RWPE1 (cell line): ENCODE measurements at regions not wholly inside any gene's neighbourhood (a gene's known extent, or its start where the extent isn't known, plus 50 kb on each side); places are given as distances from the start of the nearest gene placed in this dataset.

Experiments used
- CTCF ChIA-PET: fragments of 350-600 bp; sonication (Branson Sonifier 250); formaldehyde crosslinking; extraction: SDS; loops from one replicate; lab custom pipeline; 2021; lab: Yijun Ruan, JAX
- POLR2A ChIA-PET: fragments of 400-600 bp; formaldehyde crosslinking; extraction: SDS; loops from one replicate; lab custom pipeline; 2020; ENCODE audit warnings: antibody characterized with exemption; ENCODE audit not compliant: low non-redundant PET; lab: Yijun Ruan, JAX
- DNase-seq: peaks from one replicate; pipeline ENCODE4 v3.0.0; 2012; ENCODE audit warnings: low spot score
- H3K27ac ChIP-seq: fragments of 450-650 bp; 2 replicates; pipeline ENCODE4 v1.5.1; 2017
- TF ChIP-seq, protein P1 (sequence below): fragments of 450-650 bp; conservative IDR thresholded peaks from 2 replicates; pipeline ENCODE4 v1.5.1; 2017; ENCODE audit warnings: low read depth, mild to moderate bottlenecking

DNA sequence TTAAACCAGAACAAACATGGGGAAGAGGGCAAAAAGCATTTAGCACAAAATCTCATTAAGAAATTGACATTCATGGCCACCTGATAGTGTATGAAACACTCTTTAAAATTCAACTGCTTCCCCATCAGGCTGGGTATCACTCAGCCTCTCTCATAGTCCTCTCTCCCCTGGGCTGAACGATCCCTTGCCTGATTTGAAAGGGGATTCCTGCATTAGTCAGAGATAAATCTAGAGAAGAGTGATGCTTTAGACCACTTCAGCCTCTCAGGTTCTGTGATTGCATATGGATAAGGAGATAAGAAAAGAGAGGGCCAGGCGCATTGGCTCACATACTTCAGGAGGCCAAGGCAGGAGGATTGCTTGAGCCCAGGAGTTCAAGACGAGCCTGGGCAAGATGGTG is 280.0 kb downstream of the SOX9 start:
- no peak for DNase-seq
- TF ChIP-seq, protein P1, sequence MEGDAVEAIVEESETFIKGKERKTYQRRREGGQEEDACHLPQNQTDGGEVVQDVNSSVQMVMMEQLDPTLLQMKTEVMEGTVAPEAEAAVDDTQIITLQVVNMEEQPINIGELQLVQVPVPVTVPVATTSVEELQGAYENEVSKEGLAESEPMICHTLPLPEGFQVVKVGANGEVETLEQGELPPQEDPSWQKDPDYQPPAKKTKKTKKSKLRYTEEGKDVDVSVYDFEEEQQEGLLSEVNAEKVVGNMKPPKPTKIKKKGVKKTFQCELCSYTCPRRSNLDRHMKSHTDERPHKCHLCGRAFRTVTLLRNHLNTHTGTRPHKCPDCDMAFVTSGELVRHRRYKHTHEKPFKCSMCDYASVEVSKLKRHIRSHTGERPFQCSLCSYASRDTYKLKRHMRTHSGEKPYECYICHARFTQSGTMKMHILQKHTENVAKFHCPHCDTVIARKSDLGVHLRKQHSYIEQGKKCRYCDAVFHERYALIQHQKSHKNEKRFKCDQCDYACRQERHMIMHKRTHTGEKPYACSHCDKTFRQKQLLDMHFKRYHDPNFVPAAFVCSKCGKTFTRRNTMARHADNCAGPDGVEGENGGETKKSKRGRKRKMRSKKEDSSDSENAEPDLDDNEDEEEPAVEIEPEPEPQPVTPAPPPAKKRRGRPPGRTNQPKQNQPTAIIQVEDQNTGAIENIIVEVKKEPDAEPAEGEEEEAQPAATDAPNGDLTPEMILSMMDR, result no peak
- ChIA-PET POLR2A (no interaction called here), CTCF (no interaction called here)
- H3K27ac ChIP-seq, result no peak overlapping the region

DNA sequence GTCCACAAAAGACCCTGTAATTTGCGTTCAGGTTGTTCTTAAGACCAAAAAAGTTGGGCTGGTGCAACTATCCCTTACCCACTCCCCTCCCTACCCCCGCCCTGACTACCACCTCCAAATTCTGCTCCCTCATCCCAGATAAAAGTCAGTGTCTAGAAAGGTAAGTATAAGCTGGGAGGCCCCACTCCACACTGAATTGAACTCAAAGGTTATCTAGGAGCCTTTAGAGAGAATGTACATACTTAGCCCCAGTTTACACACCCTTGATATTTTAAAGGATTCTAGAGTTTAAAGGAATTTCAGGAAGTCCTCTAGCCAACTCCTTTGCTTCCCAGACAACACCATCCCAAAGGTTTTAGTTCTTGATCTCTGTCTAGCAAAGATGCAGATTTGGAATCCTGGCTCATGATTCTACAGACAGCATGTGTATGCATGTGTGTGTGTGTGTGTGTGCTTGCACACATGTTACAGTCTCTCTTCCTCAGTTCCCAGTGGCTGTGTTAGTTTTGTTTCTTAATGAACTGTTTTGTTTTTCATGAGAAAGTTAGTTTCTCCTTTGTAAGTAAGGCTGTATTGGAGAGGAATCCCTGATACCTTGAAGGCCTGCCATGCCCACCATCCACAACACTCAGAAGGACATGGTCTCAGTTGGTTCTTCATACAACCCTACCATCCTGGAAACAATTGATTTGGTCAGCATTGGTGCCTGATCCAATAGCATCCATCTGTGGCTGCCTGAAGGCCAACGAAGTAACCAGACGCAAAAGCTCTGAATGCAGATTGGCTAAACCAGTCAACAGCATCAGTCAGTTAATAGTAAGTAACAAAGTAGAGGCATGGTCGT is 281.3 kb downstream of the SOX9 start:
- DNase-seq, result no peak
- TF ChIP-seq, protein P1, result no peak
- ChIA-PET POLR2A (no interaction called here), CTCF (no interaction called here)
- no peak overlapping the region for H3K27ac ChIP-seq

DNA sequence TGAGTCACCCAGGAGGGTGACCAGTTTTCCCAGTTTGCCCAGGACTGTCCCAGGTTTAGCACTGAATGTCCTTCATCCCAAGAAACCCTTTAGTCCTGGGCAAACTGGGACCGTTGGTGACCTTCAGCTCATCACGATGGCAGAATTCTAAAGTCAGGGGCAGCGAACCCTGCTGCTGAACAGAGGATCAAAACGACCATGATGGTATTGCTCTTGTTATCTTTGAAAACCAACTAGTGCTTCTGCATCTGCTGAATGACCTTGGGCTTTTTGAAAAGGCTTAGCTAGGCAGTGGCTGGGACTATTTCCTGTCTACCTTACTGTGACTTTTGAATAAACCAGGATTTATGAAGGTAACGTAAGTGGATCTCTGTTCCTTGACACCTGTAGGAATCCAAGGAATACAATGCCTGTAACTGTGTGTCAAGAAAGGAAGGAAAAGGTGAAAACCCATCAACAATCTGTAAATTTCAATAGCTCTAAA is 281.9 kb downstream of the SOX9 start:
- DNase-seq, result no peak
- POLR2A ChIA-PET, result no interaction called here
- H3K27ac ChIP-seq, result no peak overlapping the region
- CTCF ChIA-PET, result no interaction called here
- TF ChIP-seq, protein P1, result no peak

DNA sequence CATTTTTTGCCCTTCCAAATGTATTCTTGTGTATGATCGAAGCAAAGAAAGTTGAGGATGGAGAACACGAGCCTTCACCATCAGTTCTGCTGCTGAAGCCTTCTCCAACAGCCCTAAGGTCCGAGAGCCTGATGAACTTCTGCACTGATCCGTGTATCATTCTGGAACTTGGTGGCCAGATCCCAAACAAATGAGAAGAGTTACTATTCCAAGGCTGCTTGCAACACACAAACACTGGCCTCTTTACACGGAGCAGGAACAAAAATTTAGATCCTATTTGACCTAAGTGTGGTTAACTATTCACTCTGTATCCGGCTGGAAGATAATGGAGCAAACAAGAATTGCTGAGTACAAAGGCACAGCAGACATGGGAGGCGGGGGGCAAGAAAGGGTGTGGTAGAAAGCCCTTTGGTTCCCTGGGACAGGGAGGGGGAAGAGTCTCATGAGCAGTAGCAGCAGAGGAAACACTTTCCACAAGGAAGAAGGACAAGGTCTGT is 282.9 kb downstream of the SOX9 start:
- no peak overlapping the region for H3K27ac ChIP-seq
- no peak for DNase-seq
- ChIA-PET POLR2A (no interaction called here), CTCF (no interaction called here)
- TF ChIP-seq, protein P1, result no peak

DNA sequence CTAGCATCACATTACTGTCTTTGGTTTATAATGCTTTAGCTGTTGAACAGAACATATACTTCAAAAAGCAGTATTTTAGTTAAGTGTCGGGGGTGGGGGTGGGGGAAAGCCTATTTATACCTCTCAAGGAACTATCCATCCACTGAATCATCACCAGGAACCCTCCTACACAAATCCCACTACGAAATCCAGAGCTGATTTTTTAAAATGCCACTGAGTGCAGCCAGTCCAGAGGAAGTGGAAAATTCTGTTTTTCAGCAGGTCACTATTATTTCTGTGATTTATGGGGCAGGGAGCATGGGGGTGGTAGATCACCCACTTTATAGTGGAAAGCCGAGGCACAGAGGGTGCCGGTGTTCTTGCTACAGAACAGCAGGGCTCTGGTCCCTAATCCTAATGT is 284.1 kb downstream of the SOX9 start:
- DNase-seq, result no peak
- H3K27ac ChIP-seq, result no peak overlapping the region
- POLR2A ChIA-PET, result no interaction called here
- TF ChIP-seq, protein P1, result no peak
- CTCF ChIA-PET, result no interaction called here

DNA sequence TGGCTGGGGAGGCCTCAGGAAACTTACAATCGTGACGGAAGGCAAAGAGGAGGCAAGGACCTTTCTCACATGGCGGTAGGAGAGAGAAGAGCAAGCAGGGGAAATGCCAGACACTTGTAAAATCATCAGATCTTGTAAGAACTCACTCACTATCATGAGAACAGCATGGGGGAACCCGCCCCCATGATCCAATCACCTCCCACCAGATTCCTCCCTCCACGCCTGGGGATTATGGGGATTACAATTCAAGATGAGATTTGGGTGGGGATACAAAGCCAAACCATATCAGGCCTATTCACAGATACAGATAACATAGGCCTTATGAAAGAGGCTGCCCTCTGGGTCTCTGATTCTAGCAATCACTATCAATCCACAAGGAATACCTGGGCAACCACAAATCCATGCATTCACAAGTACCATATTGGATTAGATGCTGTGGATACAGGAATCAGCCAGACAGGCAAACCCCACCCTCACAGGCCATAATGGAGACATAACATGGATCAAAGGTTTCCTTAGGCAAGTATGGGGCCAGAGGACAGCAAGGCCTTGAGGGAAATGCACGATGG is 284.9 kb downstream of the SOX9 start:
- CTCF ChIA-PET, result no interaction called here
- H3K27ac ChIP-seq, result peak overlapping the region; percentile 82
- TF ChIP-seq, protein P1, result no peak
- POLR2A ChIA-PET, result no interaction called here
- DNase-seq, result no peak
